Uterus (tissue), 3 donors: ENCODE measurements at regions not wholly inside any gene's neighbourhood (a gene's known extent, or its start where the extent isn't known, plus 50 kb on each side); places are given as distances from the start of the nearest gene placed in this dataset.

Experiments used
- DNase-seq, 2 donors: peaks; one replicate each; pipeline ENCODE4 v3.0.0-alpha.2; 2019 to 2020
- H3K27ac ChIP-seq, 2 donors: fragments of 200-600 bp; sonication (generic); 1 replicate in 1 of 2; 2 replicates in 1 of 2; pipeline ENCODE4 v1.5.1; 2016 to 2018
- H3K27me3 ChIP-seq, 2 donors: fragments of 200-600 bp; sonication (generic); one replicate each; pipeline ENCODE4 v1.5.1; 2018 to 2019; ENCODE audit warnings: control low read depth in 1 of 2
- H3K36me3 ChIP-seq, 2 donors: fragments of 200-600 bp; sonication (generic); one replicate each; pipeline ENCODE4 v1.5.1; 2019; ENCODE audit warnings: control low read depth in 1 of 2
- H3K4me1 ChIP-seq, 2 donors: fragments of 200-600 bp; sonication (generic); one replicate each; pipeline ENCODE4 v1.5.1; 2018 to 2019; ENCODE audit warnings: control low read depth in 1 of 2
- H3K4me3 ChIP-seq, 2 donors: fragments of 200-600 bp; sonication (generic); 1 replicate in 1 of 2; 2 replicates in 1 of 2; pipeline ENCODE4 v1.5.1; 2018 to 2019; ENCODE audit warnings: mild to moderate bottlenecking in 1 of 2
- H3K9me3 ChIP-seq, 2 donors: fragments of 200-600 bp; sonication (generic); one replicate each; pipeline ENCODE4 v1.5.1; 2019; ENCODE audit warnings: control low read depth in 1 of 2
- CTCF ChIP-seq, 4 experiments: fragments of 200-600 bp in 2 of 4; fragments of 450-650 bp in 2 of 4; sonication (generic) in 2 of 4; IDR thresholded peaks; one replicate each; pipeline ENCODE4 v1.5.1; 2016 to 2019; ENCODE audit warnings: antibody characterized with exemption in 4 of 4, mild to moderate bottlenecking in 2 of 4, moderate library complexity in 1 of 4
- POLR2A ChIP-seq, 2 donors: fragments of 450-650 bp; IDR thresholded peaks; one replicate each; pipeline ENCODE4 v1.6.1; 2016; ENCODE audit warnings: antibody characterized with exemption in 2 of 2, mild to moderate bottlenecking in 1 of 2, moderate library complexity in 1 of 2
- intact Hi-C: fragments of 100-400 bp; cut with DNase I; formaldehyde crosslinking; loops from one replicate; pipeline ENCODE4 v1.15.1; 2023; ENCODE audit warnings: low total_unique reads
- donor health status: DM: yes; HTN: yes; CAD: no.

GRCh38 chr4:123672987-123673386, 276.4 kb downstream of the SPRY1 start:
- no peaks in the 10 kb centered on the region for H3K27me3 ChIP-seq
- H3K4me1 ChIP-seq, result peaks cover 0 to 3% of the 10 kb centered on the region in 2 donors
- no peaks in the 10 kb centered on the region for H3K9me3 ChIP-seq
- DNase-seq, result no peak
- H3K27ac ChIP-seq, result no peak overlapping the region
- H3K4me3 ChIP-seq, result no peak overlapping the region
- no peaks in the 10 kb centered on the region for H3K36me3 ChIP-seq
- no peak for TF ChIP-seq CTCF (IDR thresholded peaks at IDR 0.05)
- no peak for TF ChIP-seq POLR2A (IDR thresholded peaks at IDR 0.05)
- intact Hi-C loops, result no loop called here

GRCh38 chr4:123673971-123674370, 277.4 kb downstream of the SPRY1 start:
- intact Hi-C loops, result no loop called here
- Histone ChIP-seq H3K36me3 (no peaks in the 10 kb centered on the region), H3K27me3 (no peaks in the 10 kb centered on the region), H3K4me1 (peaks cover 0 to 3% of the 10 kb centered on the region in 2 donors), H3K4me3 (no peak overlapping the region), H3K9me3 (no peaks in the 10 kb centered on the region), H3K27ac (no peak overlapping the region)
- TF ChIP-seq CTCF (IDR thresholded peaks at IDR 0.05) (no peak), POLR2A (IDR thresholded peaks at IDR 0.05) (no peak)
- no peak for DNase-seq

GRCh38 chr4:123674762-123675465, 278.3 kb downstream of the SPRY1 start:
- Histone ChIP-seq H3K27ac (no peak overlapping the region), H3K27me3 (no peaks in the 10 kb centered on the region), H3K4me1 (peaks cover 0 to 3% of the 10 kb centered on the region in 2 donors), H3K36me3 (no peaks in the 10 kb centered on the region), H3K9me3 (no peaks in the 10 kb centered on the region), H3K4me3 (no peak overlapping the region)
- DNase-seq, result no peak
- TF ChIP-seq CTCF (IDR thresholded peaks at IDR 0.05), result no peak
- TF ChIP-seq POLR2A (IDR thresholded peaks at IDR 0.05), result no peak
- intact Hi-C loops, result no loop called here

- H3K27me3 ChIP-seq, result no peaks in the 10 kb centered on the region
- intact Hi-C loops, result no loop called here
- peaks cover 0 to 3% of the 10 kb centered on the region in 2 donors for H3K4me1 ChIP-seq
- no peaks in the 10 kb centered on the region for H3K36me3 ChIP-seq
- no peak for DNase-seq
- H3K4me3 ChIP-seq, result no peak overlapping the region
- TF ChIP-seq CTCF (IDR thresholded peaks at IDR 0.05), result no peak
- no peaks in the 10 kb centered on the region for H3K9me3 ChIP-seq
- no peak overlapping the region for H3K27ac ChIP-seq
Observed at GRCh38 chr4:123675567-123675966, 279.0 kb downstream of the SPRY1 start.

- H3K4me1 ChIP-seq, result peaks cover 0 to 3% of the 10 kb centered on the region in 2 donors
- H3K4me3 ChIP-seq, result no peak overlapping the region
- TF ChIP-seq POLR2A (IDR thresholded peaks at IDR 0.05) (no peak), CTCF (IDR thresholded peaks at IDR 0.05) (no peak)
- no peak overlapping the region for H3K27ac ChIP-seq
- H3K36me3 ChIP-seq, result no peaks in the 10 kb centered on the region
- intact Hi-C loops, result no loop called here
- no peak for DNase-seq
- H3K27me3 ChIP-seq, result no peaks in the 10 kb centered on the region
- H3K9me3 ChIP-seq, result no peaks in the 10 kb centered on the region
Observed at GRCh38 chr4:123676071-123676889, 279.7 kb downstream of the SPRY1 start.
